CD4-positive, alpha-beta T cell treated with Interleukin-4 for 4 hours (primary cell): ENCODE measurements at regions not wholly inside any gene's neighbourhood (a gene's known extent, or its start where the extent isn't known, plus 50 kb on each side); places are given as distances from the start of the nearest gene placed in this dataset.

ENCODE experiments used
- DNase-seq: peaks from one replicate; pipeline ENCODE4 v3.0.0-alpha.2; 2020

- no peak for DNase-seq
Observed at GRCh38 chr15:81987628-81988027, 58.2 kb downstream of the MEX3B start.

- no peak for DNase-seq
Observed at GRCh38 chr15:81983497-81983896, 62.3 kb downstream of the MEX3B start.

GRCh38 chr15:81982808-81983207, 63.0 kb downstream of the MEX3B start:
- no peak for DNase-seq

GRCh38 chr15:81981908-81982307, 63.9 kb downstream of the MEX3B start:
- no peak for DNase-seq

- no peak for DNase-seq
Observed at GRCh38 chr15:81977464-81977863, 68.4 kb downstream of the MEX3B start.

GRCh38 chr15:81968691-81969090, 77.1 kb downstream of the MEX3B start:
- no peak for DNase-seq

GRCh38 chr15:81966631-81967030, 79.2 kb downstream of the MEX3B start:
- no peak for DNase-seq

- no peak for DNase-seq
Observed at GRCh38 chr15:81962482-81962881, 83.3 kb downstream of the MEX3B start.

- DNase-seq = no peak
Observed at GRCh38 chr15:81959196-81959595, 86.6 kb downstream of the MEX3B start.

GRCh38 chr15:81957698-81958097, 88.1 kb downstream of the MEX3B start:
- DNase-seq = no peak

- no peak for DNase-seq
Observed at GRCh38 chr15:81955382-81956062, 90.3 kb downstream of the MEX3B start.

- no peak for DNase-seq
Observed at GRCh38 chr15:81954158-81954783, 91.5 kb downstream of the MEX3B start.

- DNase-seq = no peak
Observed at GRCh38 chr15:81950841-81951414, 94.9 kb downstream of the MEX3B start.

GRCh38 chr15:81948751-81949150, 97.1 kb downstream of the MEX3B start:
- DNase-seq = no peak

GRCh38 chr15:81948222-81948621, 97.6 kb downstream of the MEX3B start:
- DNase-seq = no peak

GRCh38 chr15:81947548-81947947, 98.3 kb downstream of the MEX3B start:
- no peak for DNase-seq

- DNase-seq = no peak
Observed at GRCh38 chr15:81945014-81945615, 100.7 kb downstream of the MEX3B start.

GRCh38 chr15:81942655-81943195, 103.1 kb downstream of the MEX3B start:
- DNase-seq = no peak

- DNase-seq = no peak
Observed at GRCh38 chr15:81942157-81942556, 103.7 kb downstream of the MEX3B start.

GRCh38 chr15:81941479-81941878, 104.3 kb downstream of the MEX3B start:
- DNase-seq = no peak

GRCh38 chr15:81940467-81941451, 105.1 kb downstream of the MEX3B start:
- no peak for DNase-seq
